ENCODE measurements at regions not wholly inside any gene's neighbourhood (a gene's known extent, or its start where the extent isn't known, plus 50 kb on each side); places are given as distances from the start of the nearest gene placed in this dataset.

GRCh38 chr21:26307640-26308039, 137.1 kb upstream of the APP start:
- TF ChIP-seq EZH2 (IDR thresholded peaks at IDR 0.05; ENCODE audit: borderline replicate concordance, low read length) = no peak
- no peak for TF ChIP-seq CTCF (conservative IDR thresholded peaks at IDR 0.05 in 1 of 2, IDR thresholded peaks at IDR 0.05 in 1 of 2; ENCODE audit: extremely low read depth in 1 of 2, insufficient read depth in 1 of 2, low read depth in 1 of 2, low read length in 2 of 2)
